CD14-positive monocyte (primary cell): ENCODE measurements at regions not wholly inside any gene's neighbourhood (a gene's known extent, or its start where the extent isn't known, plus 50 kb on each side); places are given as distances from the start of the nearest gene placed in this dataset.

Experiments
- DNase-seq, 3 donors: peaks; one replicate each; pipeline ENCODE4 v3.0.0-alpha.2; 2011 to 2022
- H2AFZ ChIP-seq: 2 replicates; pipeline ENCODE4 v1.6.0; 2012; ENCODE audit warnings: mild to moderate bottlenecking, low read depth, low read length, inconsistent platforms; ENCODE audit not compliant: insufficient read depth, poor library complexity, severe bottlenecking
- H3K27ac ChIP-seq, 2 donors: 1 replicate in 1 of 2; 2 replicates in 1 of 2; pipeline ENCODE4 v1.5.1; 2012 to 2013; ENCODE audit warnings: low read length in 2 of 2, control low read depth in 1 of 2, inconsistent platforms in 1 of 2, low read depth in 1 of 2, mild to moderate bottlenecking in 1 of 2
- H3K27me3 ChIP-seq, 2 donors: one replicate each; pipeline versions ENCODE4 v1.6.0 to v1.6.1; 2011 to 2013; ENCODE audit warnings: low read length in 2 of 2; ENCODE audit not compliant: control insufficient read depth in 2 of 2, insufficient read depth in 2 of 2
- H3K36me3 ChIP-seq, 2 donors: replicated peaks in 1 of 2; 1 replicate in 1 of 2; 2 replicates in 1 of 2; pipeline versions ENCODE4 v1.5.1 to v1.6.1; 2012 to 2013; ENCODE audit warnings: low read length in 2 of 2, control low read depth in 1 of 2, inconsistent platforms in 1 of 2, mild to moderate bottlenecking in 1 of 2; ENCODE audit not compliant: insufficient read depth in 2 of 2, control insufficient read depth in 1 of 2
- H3K4me1 ChIP-seq, 2 donors: 1 replicate in 1 of 2; 2 replicates in 1 of 2; pipeline versions ENCODE4 v1.5.1 to v1.6.1; 2012 to 2013; ENCODE audit warnings: low read length in 2 of 2, control low read depth in 1 of 2, inconsistent platforms in 1 of 2, mild to moderate bottlenecking in 1 of 2, moderate library complexity in 1 of 2; ENCODE audit not compliant: insufficient read depth in 2 of 2, control insufficient read depth in 1 of 2
- H3K4me2 ChIP-seq: replicated peaks from 2 replicates; pipeline ENCODE3; 2012; ENCODE audit warnings: low read length, moderate library complexity, mild to moderate bottlenecking; ENCODE audit not compliant: poor library complexity, severe bottlenecking; ENCODE audit errors: extremely low read depth
- H3K4me3 ChIP-seq, 3 experiments: fragments of 200-600 bp in 1 of 3; sonication (generic) in 1 of 3; replicated peaks in 1 of 3; 1 replicate in 2 of 3; 2 replicates in 1 of 3; pipeline ENCODE4 v1.5.1; 2011 to 2013; ENCODE audit warnings: low read length in 3 of 3, mild to moderate bottlenecking in 3 of 3, control low read depth in 2 of 3, low read depth in 2 of 3, inconsistent platforms in 1 of 3, moderate library complexity in 1 of 3
- H3K79me2 ChIP-seq: 2 replicates; pipeline ENCODE4 v1.6.0; 2012; ENCODE audit warnings: mild to moderate bottlenecking, control low read depth, inconsistent platforms, low read length, moderate library complexity; ENCODE audit not compliant: insufficient read depth
- H3K9ac ChIP-seq: 2 replicates; pipeline ENCODE4 v1.6.0; 2017; ENCODE audit warnings: low read length, mild to moderate bottlenecking; ENCODE audit not compliant: insufficient read depth, poor library complexity, severe bottlenecking
- H3K9me3 ChIP-seq, 2 donors: replicated peaks in 1 of 2; 1 replicate in 1 of 2; 2 replicates in 1 of 2; pipeline versions ENCODE4 v1.5.1 to v1.6.1; 2012 to 2013; ENCODE audit warnings: low read length in 2 of 2, control low read depth in 1 of 2; ENCODE audit not compliant: control insufficient read depth in 1 of 2, insufficient read depth in 1 of 2
- H4K20me1 ChIP-seq: 2 replicates; pipeline ENCODE4 v1.6.0; 2012; ENCODE audit warnings: mild to moderate bottlenecking, low read length, control low read depth, moderate library complexity; ENCODE audit not compliant: insufficient read depth
- H3K27ac Mint-ChIP-seq, 7 donors: one replicate each; pipeline ENCODE4 v1.8.0; 2020; ENCODE audit warnings: mild to moderate bottlenecking in 7 of 7, mixed read lengths in 7 of 7, moderate library complexity in 6 of 7, inconsistent platforms in 2 of 7
- H3K27me3 Mint-ChIP-seq, 3 donors: one replicate each; pipeline ENCODE4 v1.8.0; 2021 to 2022; ENCODE audit warnings: low read depth in 3 of 3, mild to moderate bottlenecking in 3 of 3, mixed read lengths in 3 of 3, moderate library complexity in 3 of 3, inconsistent platforms in 1 of 3
- H3K36me3 Mint-ChIP-seq, 2 donors: one replicate each; pipeline ENCODE4 v1.8.0; 2020; ENCODE audit warnings: mixed read lengths in 2 of 2, inconsistent platforms in 1 of 2, mild to moderate bottlenecking in 1 of 2
- H3K4me1 Mint-ChIP-seq: one replicate; pipeline ENCODE4 v1.8.0; 2020; ENCODE audit warnings: mild to moderate bottlenecking, mixed read lengths
- H3K4me3 Mint-ChIP-seq, 2 donors: one replicate each; pipeline ENCODE4 v1.8.0; 2020; ENCODE audit warnings: mild to moderate bottlenecking in 2 of 2, mixed read lengths in 2 of 2, moderate library complexity in 1 of 2
- H3K9me3 Mint-ChIP-seq, 7 donors: one replicate each; pipeline ENCODE4 v1.8.0; 2020 to 2022; ENCODE audit warnings: mixed read lengths in 7 of 7, mild to moderate bottlenecking in 6 of 7, moderate library complexity in 6 of 7, inconsistent platforms in 2 of 7
- WGBS: methylation state at CpG from one replicate; pipeline ENCODE4 v1.1.5; 2013; ENCODE audit warnings: missing lambda C conversion rate; ENCODE audit not compliant: insufficient coverage; 5-methylcytosine and 5-hydroxymethylcytosine counted together
- intact Hi-C, 2 donors: fragments of 100-400 bp; cut with micrococcal nuclease; formaldehyde crosslinking; loops; one replicate each; pipeline versions ENCODE4 v1.15.0 to v1.15.1; 2023
- TF ChIP-seq, protein P1 (sequence below): fragments of 200-600 bp; IDR thresholded peaks from one replicate; pipeline ENCODE4 v1.8.0; 2022; ENCODE audit warnings: antibody characterized with exemption, mild to moderate bottlenecking

DNA sequence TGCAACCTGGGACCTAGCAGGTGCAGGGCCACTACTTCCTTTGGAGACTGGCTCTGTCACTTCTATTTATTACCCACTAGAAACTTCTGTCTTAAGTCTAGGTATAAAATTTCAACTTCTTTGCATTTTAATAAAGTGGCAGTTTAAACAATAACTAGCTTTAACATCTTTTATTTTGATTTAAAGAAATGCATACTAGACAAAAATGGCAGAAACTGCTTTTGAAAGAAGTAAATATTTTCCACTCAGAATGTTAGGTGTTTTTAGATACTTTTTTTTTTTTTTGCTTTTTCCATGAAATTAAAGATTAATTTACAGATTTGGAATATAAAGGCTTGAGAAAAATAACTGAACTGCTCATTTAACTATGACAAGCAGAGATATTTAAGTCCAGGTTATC lies 1477.6 kb downstream of the KCNT2 start:
- H3K4me3 Mint-ChIP-seq, result no peak overlapping the region
- Histone ChIP-seq H3K4me2 (no peak overlapping the region), H2AFZ (no peak overlapping the region), H3K4me3 (no peak overlapping the region), H3K79me2 (no peaks in the 10 kb centered on the region), H3K9ac (no peak overlapping the region), H3K27ac (no peak overlapping the region), H3K9me3 (peaks cover 6 to 9% of the 10 kb centered on the region in 2 donors), H3K36me3 (no peaks in the 10 kb centered on the region), H3K4me1 (no peaks in the 10 kb centered on the region), H4K20me1 (no peaks in the 10 kb centered on the region), H3K27me3 (no peaks in the 10 kb centered on the region)
- no peak for DNase-seq
- peaks cover 0 to 9% (median 0%) of the 10 kb centered on the region in 7 donors for H3K9me3 Mint-ChIP-seq
- intact Hi-C loops, result no loop called here
- H3K36me3 Mint-ChIP-seq, result no peaks in the 10 kb centered on the region
- TF ChIP-seq, protein P1, sequence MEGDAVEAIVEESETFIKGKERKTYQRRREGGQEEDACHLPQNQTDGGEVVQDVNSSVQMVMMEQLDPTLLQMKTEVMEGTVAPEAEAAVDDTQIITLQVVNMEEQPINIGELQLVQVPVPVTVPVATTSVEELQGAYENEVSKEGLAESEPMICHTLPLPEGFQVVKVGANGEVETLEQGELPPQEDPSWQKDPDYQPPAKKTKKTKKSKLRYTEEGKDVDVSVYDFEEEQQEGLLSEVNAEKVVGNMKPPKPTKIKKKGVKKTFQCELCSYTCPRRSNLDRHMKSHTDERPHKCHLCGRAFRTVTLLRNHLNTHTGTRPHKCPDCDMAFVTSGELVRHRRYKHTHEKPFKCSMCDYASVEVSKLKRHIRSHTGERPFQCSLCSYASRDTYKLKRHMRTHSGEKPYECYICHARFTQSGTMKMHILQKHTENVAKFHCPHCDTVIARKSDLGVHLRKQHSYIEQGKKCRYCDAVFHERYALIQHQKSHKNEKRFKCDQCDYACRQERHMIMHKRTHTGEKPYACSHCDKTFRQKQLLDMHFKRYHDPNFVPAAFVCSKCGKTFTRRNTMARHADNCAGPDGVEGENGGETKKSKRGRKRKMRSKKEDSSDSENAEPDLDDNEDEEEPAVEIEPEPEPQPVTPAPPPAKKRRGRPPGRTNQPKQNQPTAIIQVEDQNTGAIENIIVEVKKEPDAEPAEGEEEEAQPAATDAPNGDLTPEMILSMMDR, result no peak
- H3K27me3 Mint-ChIP-seq, result no peaks in the 10 kb centered on the region
- H3K27ac Mint-ChIP-seq, result no peak overlapping the region
- H3K4me1 Mint-ChIP-seq, result no peaks in the 10 kb centered on the region

DNA sequence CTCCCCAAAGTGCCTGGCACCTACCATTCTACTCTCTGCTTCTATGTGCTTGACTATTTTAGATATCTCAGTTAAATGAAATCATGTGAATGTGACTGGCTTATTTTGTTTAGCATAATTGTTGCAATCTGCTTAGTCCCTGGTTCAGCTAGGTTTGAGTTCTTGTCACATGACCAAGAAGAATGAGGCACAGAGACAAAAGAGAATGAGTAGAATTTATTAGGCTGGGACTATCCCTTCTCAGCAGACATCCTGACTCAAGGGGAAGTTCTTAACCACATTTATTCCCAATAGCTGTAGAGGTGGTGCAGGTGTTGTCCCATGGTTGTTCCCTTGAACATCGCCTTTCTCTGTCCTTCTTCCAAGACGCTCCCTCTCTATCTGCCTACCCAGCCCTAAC lies 1485.7 kb downstream of the KCNT2 start:
- no peak for DNase-seq
- no peak overlapping the region for H3K4me3 Mint-ChIP-seq
- no CpG with 5 or more reads among the region's 2 CpGs for WGBS
- intact Hi-C loops, result no loop called here
- peak overlapping the region in 1 of 7 donors; percentile 50 for H3K27ac Mint-ChIP-seq
- H3K36me3 Mint-ChIP-seq, result no peaks in the 10 kb centered on the region
- peaks cover 0 to 2% (median 0%) of the 10 kb centered on the region in 7 donors for H3K9me3 Mint-ChIP-seq
- H4K20me1 ChIP-seq, result no peaks in the 10 kb centered on the region
- H3K36me3 ChIP-seq, result no peaks in the 10 kb centered on the region
- TF ChIP-seq, protein P1, result no peak
- H3K79me2 ChIP-seq, result no peaks in the 10 kb centered on the region
- no peak overlapping the region for H3K4me2 ChIP-seq
- no peak overlapping the region for H3K4me3 ChIP-seq
- no peaks in the 10 kb centered on the region for H3K4me1 Mint-ChIP-seq
- no peak overlapping the region for H2AFZ ChIP-seq
- no peak overlapping the region for H3K27ac ChIP-seq
- H3K27me3 Mint-ChIP-seq, result peaks cover 0 to 2% (median 0%) of the 10 kb centered on the region in 3 donors
- no peaks in the 10 kb centered on the region for H3K9me3 ChIP-seq
- no peaks in the 10 kb centered on the region for H3K4me1 ChIP-seq
- H3K27me3 ChIP-seq, result no peaks in the 10 kb centered on the region
- no peak overlapping the region for H3K9ac ChIP-seq
